Loucy (cell line): ENCODE measurements at regions not wholly inside any gene's neighbourhood (a gene's known extent, or its start where the extent isn't known, plus 50 kb on each side); places are given as distances from the start of the nearest gene placed in this dataset.

Source experiments
- H2AFZ ChIP-seq: fragments of 200-600 bp; sonication (generic); 2 replicates; pipeline ENCODE4 v1.6.0; 2016; ENCODE audit warnings: antibody characterized with exemption, mild to moderate bottlenecking, low read length, moderate library complexity
- H3F3A ChIP-seq: fragments of 200-600 bp; 2 replicates; pipeline ENCODE4 v1.6.0; 2016; ENCODE audit warnings: antibody characterized with exemption, low read depth, mild to moderate bottlenecking
- H3K27me3 ChIP-seq: fragments of 200-600 bp; sonication (generic); 2 replicates; pipeline ENCODE4 v1.6.1; 2014; ENCODE audit warnings: low read length, mild to moderate bottlenecking; ENCODE audit not compliant: insufficient read depth, poor library complexity, severe bottlenecking
- H3K36me3 ChIP-seq: fragments of 200-600 bp; sonication (generic); 2 replicates; pipeline ENCODE4 v1.6.1; 2016; ENCODE audit warnings: low read length; ENCODE audit not compliant: insufficient read depth
- H3K4me1 ChIP-seq: fragments of 200-600 bp; sonication (generic); 2 replicates; pipeline ENCODE4 v1.5.1; 2014; ENCODE audit warnings: low read length, mild to moderate bottlenecking; ENCODE audit not compliant: insufficient read depth, poor library complexity, severe bottlenecking
- H3K4me2 ChIP-seq: fragments of 200-600 bp; sonication (generic); 2 replicates; pipeline ENCODE4 v1.6.0; 2014; ENCODE audit warnings: antibody characterized with exemption, low read length, low read depth, mild to moderate bottlenecking; ENCODE audit not compliant: poor library complexity, severe bottlenecking
- H3K4me3 ChIP-seq: fragments of 200-600 bp; sonication (generic); 2 replicates; pipeline ENCODE4 v1.5.1; 2014; ENCODE audit warnings: low read length, mild to moderate bottlenecking, mixed read lengths; ENCODE audit not compliant: poor library complexity, severe bottlenecking
- H3K79me2 ChIP-seq: fragments of 200-600 bp; sonication (generic); 2 replicates; pipeline ENCODE4 v1.6.1; 2014; ENCODE audit warnings: low read length; ENCODE audit not compliant: insufficient read depth
- H3K9ac ChIP-seq: fragments of 200-600 bp; sonication (generic); 2 replicates; pipeline ENCODE4 v1.6.0; 2014; ENCODE audit warnings: mild to moderate bottlenecking, low read depth, low read length, moderate library complexity; ENCODE audit not compliant: poor library complexity, severe bottlenecking
- H3K9me2 ChIP-seq: fragments of 200-600 bp; sonication (generic); replicated peaks from 2 replicates; pipeline ENCODE4 v1.6.1; 2016; ENCODE audit warnings: low read depth, low read length, mixed read lengths
- H3K9me3 ChIP-seq: fragments of 200-600 bp; sonication (generic); 2 replicates; pipeline ENCODE4 v1.6.1; 2014; ENCODE audit warnings: mild to moderate bottlenecking, antibody characterized with exemption, low read length, low read depth; ENCODE audit not compliant: insufficient read depth
- H4K20me1 ChIP-seq: fragments of 200-600 bp; sonication (generic); 2 replicates; pipeline ENCODE4 v1.6.0; 2014; ENCODE audit warnings: antibody characterized with exemption, low read length, mild to moderate bottlenecking; ENCODE audit not compliant: insufficient read depth, poor library complexity, severe bottlenecking
- CTCF ChIP-seq: fragments of 200-600 bp; sonication (generic); conservative IDR thresholded peaks from 2 replicates; pipeline ENCODE4 v1.5.1; 2014; ENCODE audit warnings: mild to moderate bottlenecking, antibody characterized with exemption, low read length
- EZH2phosphoT487 ChIP-seq: fragments of 200-600 bp; IDR thresholded peaks from 2 replicates; pipeline ENCODE4 v1.6.1; 2018; ENCODE audit warnings: antibody characterized with exemption, mild to moderate bottlenecking, moderate library complexity, borderline replicate concordance

GRCh38 chr2:145197944-145198343, 678.0 kb upstream of the ZEB2 start:
- Histone ChIP-seq H4K20me1 (no peaks in the 10 kb centered on the region), H3K79me2 (no peaks in the 10 kb centered on the region), H3K9me2 (no peaks in the 10 kb centered on the region), H3K9me3 (no peaks in the 10 kb centered on the region), H3K4me3 (no peak overlapping the region), H3K9ac (no peak overlapping the region), H3K27me3 (no peaks in the 10 kb centered on the region), H3K4me2 (no peak overlapping the region), H2AFZ (no peak overlapping the region), H3F3A (no peaks in the 10 kb centered on the region), H3K36me3 (no peaks in the 10 kb centered on the region), H3K4me1 (no peaks in the 10 kb centered on the region)
- TF ChIP-seq EZH2phosphoT487 (no peak), CTCF (no peak)

GRCh38 chr2:145194673-145195072, 674.8 kb upstream of the ZEB2 start:
- Histone ChIP-seq H3K4me3 (no peak overlapping the region), H3K9ac (no peak overlapping the region), H3K4me2 (no peak overlapping the region), H3K9me2 (no peaks in the 10 kb centered on the region), H3K36me3 (no peaks in the 10 kb centered on the region), H3K9me3 (no peaks in the 10 kb centered on the region), H3K79me2 (no peaks in the 10 kb centered on the region), H3K27me3 (no peaks in the 10 kb centered on the region), H3F3A (no peaks in the 10 kb centered on the region), H4K20me1 (no peaks in the 10 kb centered on the region), H3K4me1 (no peaks in the 10 kb centered on the region), H2AFZ (no peak overlapping the region)
- TF ChIP-seq CTCF (no peak), EZH2phosphoT487 (no peak)

GRCh38 chr2:145190031-145190703, 670.2 kb upstream of the ZEB2 start:
- TF ChIP-seq CTCF (no peak), EZH2phosphoT487 (no peak)
- H3K4me1 ChIP-seq, result peaks cover 5% of the 10 kb centered on the region
- no peaks in the 10 kb centered on the region for H4K20me1 ChIP-seq
- no peak overlapping the region for H3K9ac ChIP-seq
- H3K79me2 ChIP-seq, result no peaks in the 10 kb centered on the region
- no peak overlapping the region for H2AFZ ChIP-seq
- no peaks in the 10 kb centered on the region for H3F3A ChIP-seq
- no peaks in the 10 kb centered on the region for H3K9me2 ChIP-seq
- H3K4me2 ChIP-seq, result no peak overlapping the region
- H3K36me3 ChIP-seq, result no peaks in the 10 kb centered on the region
- no peaks in the 10 kb centered on the region for H3K27me3 ChIP-seq
- H3K4me3 ChIP-seq, result no peak overlapping the region
- no peaks in the 10 kb centered on the region for H3K9me3 ChIP-seq
